Neural progenitor cell (in vitro differentiated cells): ENCODE measurements at regions not wholly inside any gene's neighbourhood (a gene's known extent, or its start where the extent isn't known, plus 50 kb on each side); places are given as distances from the start of the nearest gene placed in this dataset.

Source experiments
- EZH2 ChIP-seq: fragments of 200-600 bp; sonication (generic); IDR thresholded peaks from 2 replicates; pipeline ENCODE4 v1.6.1; 2017; ENCODE audit warnings: antibody characterized with exemption, mild to moderate bottlenecking, moderate library complexity
- EZH2phosphoT487 ChIP-seq: fragments of 200-600 bp; sonication (generic); IDR thresholded peaks from 2 replicates; pipeline ENCODE4 v1.6.1; 2017; ENCODE audit warnings: antibody characterized with exemption
- TF ChIP-seq, protein P1 (sequence below): fragments of 200-600 bp; sonication (generic); IDR thresholded peaks from 2 replicates; pipeline ENCODE4 v1.5.1; 2017; ENCODE audit warnings: antibody characterized with exemption, mild to moderate bottlenecking

DNA sequence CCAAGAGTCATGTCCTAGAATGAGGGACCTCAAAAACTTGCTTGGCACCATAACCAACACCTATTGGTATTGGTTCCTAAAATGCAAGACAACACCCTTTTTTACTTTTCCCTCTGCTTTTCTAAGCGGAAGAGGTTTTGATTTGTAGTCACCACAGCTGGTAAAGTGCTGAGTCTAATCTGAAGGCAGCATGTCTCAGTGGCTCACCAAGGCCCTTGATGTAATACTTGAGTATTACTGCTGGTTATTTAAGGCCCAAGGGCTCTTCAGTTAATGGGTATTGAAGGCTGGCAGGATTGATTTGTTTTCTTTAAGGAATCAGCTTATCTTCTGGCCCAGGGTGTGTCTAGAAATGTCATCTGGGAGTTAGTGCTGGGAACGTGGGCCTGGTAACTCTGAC, 735.1 kb downstream of the GLUD2 start:
- TF ChIP-seq, protein P1, sequence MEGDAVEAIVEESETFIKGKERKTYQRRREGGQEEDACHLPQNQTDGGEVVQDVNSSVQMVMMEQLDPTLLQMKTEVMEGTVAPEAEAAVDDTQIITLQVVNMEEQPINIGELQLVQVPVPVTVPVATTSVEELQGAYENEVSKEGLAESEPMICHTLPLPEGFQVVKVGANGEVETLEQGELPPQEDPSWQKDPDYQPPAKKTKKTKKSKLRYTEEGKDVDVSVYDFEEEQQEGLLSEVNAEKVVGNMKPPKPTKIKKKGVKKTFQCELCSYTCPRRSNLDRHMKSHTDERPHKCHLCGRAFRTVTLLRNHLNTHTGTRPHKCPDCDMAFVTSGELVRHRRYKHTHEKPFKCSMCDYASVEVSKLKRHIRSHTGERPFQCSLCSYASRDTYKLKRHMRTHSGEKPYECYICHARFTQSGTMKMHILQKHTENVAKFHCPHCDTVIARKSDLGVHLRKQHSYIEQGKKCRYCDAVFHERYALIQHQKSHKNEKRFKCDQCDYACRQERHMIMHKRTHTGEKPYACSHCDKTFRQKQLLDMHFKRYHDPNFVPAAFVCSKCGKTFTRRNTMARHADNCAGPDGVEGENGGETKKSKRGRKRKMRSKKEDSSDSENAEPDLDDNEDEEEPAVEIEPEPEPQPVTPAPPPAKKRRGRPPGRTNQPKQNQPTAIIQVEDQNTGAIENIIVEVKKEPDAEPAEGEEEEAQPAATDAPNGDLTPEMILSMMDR: no peak
- TF ChIP-seq EZH2 (no peak), EZH2phosphoT487 (no peak)
